Mammary epithelial cell (primary cell): ENCODE measurements at regions not wholly inside any gene's neighbourhood (a gene's known extent, or its start where the extent isn't known, plus 50 kb on each side); places are given as distances from the start of the nearest gene placed in this dataset.

Source experiments
- EZH2 ChIP-seq: IDR thresholded peaks from 2 replicates; pipeline ENCODE4 v1.6.1; 2012; ENCODE audit warnings: low read length, inconsistent platforms, borderline replicate concordance
- TF ChIP-seq, protein P1 (sequence below), 2 donors: IDR thresholded peaks in 1 of 2; conservative IDR thresholded peaks in 1 of 2; 2 replicates each; pipeline ENCODE4 v1.5.1; 2011 to 2012; ENCODE audit warnings: inconsistent platforms in 2 of 2, low read length in 2 of 2, mild to moderate bottlenecking in 2 of 2, control low read depth in 1 of 2, low read depth in 1 of 2; ENCODE audit not compliant: insufficient read depth in 1 of 2; ENCODE audit errors: extremely low read depth in 1 of 2

DNA sequence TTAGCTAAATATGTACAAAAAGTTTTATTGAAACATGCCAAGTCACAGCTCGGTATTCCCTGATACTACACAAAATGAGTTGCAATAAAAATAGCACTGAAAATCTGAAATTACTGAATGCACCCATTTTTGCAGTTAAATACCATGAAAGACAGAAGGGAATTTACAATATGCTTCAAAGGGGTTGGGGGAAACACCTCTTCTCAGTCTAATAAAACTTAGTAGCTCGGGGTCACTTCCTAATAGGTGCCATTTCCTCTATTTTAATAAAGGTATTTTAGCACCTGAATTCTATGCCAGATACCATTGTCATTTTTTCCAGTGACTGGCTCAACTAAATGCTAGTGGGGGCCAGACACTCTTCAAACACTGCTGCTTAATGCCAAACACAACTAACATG is 204.1 kb upstream of the MEF2C start:
- TF ChIP-seq, protein P1, sequence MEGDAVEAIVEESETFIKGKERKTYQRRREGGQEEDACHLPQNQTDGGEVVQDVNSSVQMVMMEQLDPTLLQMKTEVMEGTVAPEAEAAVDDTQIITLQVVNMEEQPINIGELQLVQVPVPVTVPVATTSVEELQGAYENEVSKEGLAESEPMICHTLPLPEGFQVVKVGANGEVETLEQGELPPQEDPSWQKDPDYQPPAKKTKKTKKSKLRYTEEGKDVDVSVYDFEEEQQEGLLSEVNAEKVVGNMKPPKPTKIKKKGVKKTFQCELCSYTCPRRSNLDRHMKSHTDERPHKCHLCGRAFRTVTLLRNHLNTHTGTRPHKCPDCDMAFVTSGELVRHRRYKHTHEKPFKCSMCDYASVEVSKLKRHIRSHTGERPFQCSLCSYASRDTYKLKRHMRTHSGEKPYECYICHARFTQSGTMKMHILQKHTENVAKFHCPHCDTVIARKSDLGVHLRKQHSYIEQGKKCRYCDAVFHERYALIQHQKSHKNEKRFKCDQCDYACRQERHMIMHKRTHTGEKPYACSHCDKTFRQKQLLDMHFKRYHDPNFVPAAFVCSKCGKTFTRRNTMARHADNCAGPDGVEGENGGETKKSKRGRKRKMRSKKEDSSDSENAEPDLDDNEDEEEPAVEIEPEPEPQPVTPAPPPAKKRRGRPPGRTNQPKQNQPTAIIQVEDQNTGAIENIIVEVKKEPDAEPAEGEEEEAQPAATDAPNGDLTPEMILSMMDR (conservative IDR thresholded peaks at IDR 0.05 in 1 of 2, IDR thresholded peaks at IDR 0.05 in 1 of 2; ENCODE audit: extremely low read depth in 1 of 2, insufficient read depth in 1 of 2, low read depth in 1 of 2, low read length in 2 of 2) = no peak
- no peak for TF ChIP-seq EZH2
